Left lung (tissue), 4 donors: ENCODE measurements at regions not wholly inside any gene's neighbourhood (a gene's known extent, or its start where the extent isn't known, plus 50 kb on each side); places are given as distances from the start of the nearest gene placed in this dataset.

Experiments
- ATAC-seq: fragments of 200-7000 bp; cut with Tn5 transposase; one replicate; pipeline ENCODE4 v1.9.1; 2020; ENCODE audit warnings: moderate library complexity
- DNase-seq, 4 donors: peaks; one replicate each; pipeline ENCODE4 v3.0.0-alpha.2; 2013 to 2020
- H3K27ac ChIP-seq, 2 donors: fragments of 200-600 bp; sonication (generic) in 1 of 2; one replicate each; pipeline versions ENCODE4 v1.5.0 to v1.8.0; 2020 to 2021
- H3K27me3 ChIP-seq, 2 donors: fragments of 200-600 bp; sonication (generic) in 1 of 2; one replicate each; pipeline versions ENCODE4 v1.5.0 to v1.8.0; 2020 to 2021
- H3K36me3 ChIP-seq, 2 donors: fragments of 200-600 bp; sonication (generic) in 1 of 2; one replicate each; pipeline versions ENCODE4 v1.5.0 to v1.8.0; 2020 to 2021
- H3K4me1 ChIP-seq, 2 donors: fragments of 200-600 bp; one replicate each; pipeline ENCODE4 v1.8.0; 2021
- H3K4me3 ChIP-seq, 2 donors: fragments of 200-600 bp; sonication (generic) in 1 of 2; one replicate each; pipeline versions ENCODE4 v1.5.0 to v1.8.0; 2020 to 2021; ENCODE audit warnings: mild to moderate bottlenecking in 1 of 2
- H3K9me3 ChIP-seq, 2 donors: fragments of 200-600 bp; sonication (generic) in 1 of 2; one replicate each; pipeline versions ENCODE4 v1.5.0 to v1.8.0; 2020 to 2021
- CTCF ChIP-seq, 2 donors: fragments of 200-600 bp; sonication (generic) in 1 of 2; IDR thresholded peaks; one replicate each; pipeline versions ENCODE4 v1.5.0 to v1.8.0; 2021; ENCODE audit warnings: antibody characterized with exemption in 2 of 2
- intact Hi-C, 2 donors: fragments of 100-400 bp; cut with DNase I; formaldehyde crosslinking; loops; one replicate each; pipeline versions ENCODE4 v1.11.2 to v1.14.2; 2022
- donor health status: DM: no; HTN: yes; CAD: no.
- donor health status: DM: no; HTN: no; CAD: no.

- DNase-seq, result no peak
Observed at GRCh38 chr6:19297880-19298279, 539.3 kb upstream of the ID4 start.

GRCh38 chr6:19298421-19298820 is 538.7 kb upstream of the ID4 start:
- intact Hi-C loops, result no loop called here
- ATAC-seq (no peak), DNase-seq (no peak)
- Histone ChIP-seq H3K27ac (no peak overlapping the region), H3K4me1 (peaks cover 0 to under 1% of the 10 kb centered on the region in 2 donors), H3K9me3 (no peaks in the 10 kb centered on the region), H3K27me3 (no peaks in the 10 kb centered on the region), H3K4me3 (no peak overlapping the region), H3K36me3 (no peaks in the 10 kb centered on the region)
- no peak for TF ChIP-seq CTCF (IDR thresholded peaks at IDR 0.05)

More at GRCh38 chr6:19297880-19298279, 539.3 kb upstream of the ID4 start:
- Histone ChIP-seq H3K4me1 (no peaks in the 10 kb centered on the region), H3K27me3 (no peaks in the 10 kb centered on the region), H3K27ac (no peak overlapping the region), H3K9me3 (no peaks in the 10 kb centered on the region), H3K36me3 (no peaks in the 10 kb centered on the region), H3K4me3 (no peak overlapping the region)
- intact Hi-C loops, result no loop called here
- no peak for ATAC-seq
- TF ChIP-seq CTCF (IDR thresholded peaks at IDR 0.05), result no peak

- Histone ChIP-seq H3K36me3 (no peaks in the 10 kb centered on the region), H3K4me1 (peaks cover 0 to 4% of the 10 kb centered on the region in 2 donors), H3K4me3 (no peak overlapping the region), H3K27me3 (no peaks in the 10 kb centered on the region), H3K9me3 (no peaks in the 10 kb centered on the region), H3K27ac (no peak overlapping the region)
- no peak for ATAC-seq
- intact Hi-C loops, result no loop called here
- no peak for TF ChIP-seq CTCF (IDR thresholded peaks at IDR 0.05)
- no peak for DNase-seq
Observed at GRCh38 chr6:19299129-19299528, 538.0 kb upstream of the ID4 start.

DNA sequence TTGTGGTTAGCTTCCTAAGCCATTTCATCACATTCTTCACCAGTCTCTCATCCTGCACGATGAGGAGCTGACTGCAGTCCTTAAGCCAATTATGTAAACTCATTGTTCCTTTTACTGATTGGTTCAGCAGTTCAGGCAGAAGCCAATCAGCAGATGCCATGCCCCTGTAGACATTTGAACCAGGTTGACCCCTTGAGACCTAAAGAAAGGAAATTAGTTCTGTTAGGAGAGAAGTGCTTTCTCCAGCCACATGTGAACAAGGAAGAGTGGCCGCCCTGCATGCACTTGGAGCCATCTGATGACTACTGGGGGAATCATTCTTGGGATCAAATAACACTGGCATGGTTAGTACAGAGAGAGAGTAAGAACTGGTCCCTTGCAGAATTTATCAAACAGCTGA is 535.2 kb upstream of the ID4 start:
- no peak for DNase-seq
- Histone ChIP-seq H3K27me3 (no peaks in the 10 kb centered on the region), H3K36me3 (no peaks in the 10 kb centered on the region), H3K4me1 (peaks cover 0 to 4% of the 10 kb centered on the region in 2 donors), H3K9me3 (no peaks in the 10 kb centered on the region), H3K4me3 (no peak overlapping the region), H3K27ac (no peak overlapping the region)
- intact Hi-C loops, result no loop called here
- no peak for TF ChIP-seq CTCF (IDR thresholded peaks at IDR 0.05)
- ATAC-seq, result no peak

DNA sequence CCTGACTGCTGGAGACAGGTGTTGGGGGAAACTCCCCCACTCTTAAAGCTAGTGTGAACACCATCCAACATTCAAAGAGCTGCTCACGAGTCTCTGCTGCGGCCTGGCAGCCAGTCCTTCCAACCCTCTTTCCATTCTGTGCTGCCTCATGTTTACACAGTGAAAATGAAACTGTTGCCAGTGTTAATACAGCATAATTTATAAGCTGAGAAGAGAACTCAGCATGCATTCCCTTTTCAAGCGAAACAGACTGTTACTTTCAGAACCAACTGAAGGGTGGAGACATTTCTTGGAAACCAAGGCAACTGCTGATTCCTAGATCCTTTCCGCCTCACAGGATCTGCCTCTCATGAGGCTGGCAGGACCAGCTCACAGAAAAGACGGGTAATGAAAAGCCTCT is 533.8 kb upstream of the ID4 start:
- ATAC-seq, result peak; percentile 95
- H3K27ac ChIP-seq, result peak overlapping the region; percentile 10 to 54
- no peaks in the 10 kb centered on the region for H3K36me3 ChIP-seq
- H3K27me3 ChIP-seq, result no peaks in the 10 kb centered on the region
- peaks cover 0 to 2% of the 10 kb centered on the region in 2 donors for H3K9me3 ChIP-seq
- H3K4me3 ChIP-seq, result no peak overlapping the region
- TF ChIP-seq CTCF (IDR thresholded peaks at IDR 0.05), result no peak
- peak in 3 of 4 donors; percentile 41 to 49 (median 46) for DNase-seq
- H3K4me1 ChIP-seq, result peaks cover 0 to 4% of the 10 kb centered on the region in 2 donors
- intact Hi-C loops, result no loop called here
